ENCODE measurements at regions not wholly inside any gene's neighbourhood (a gene's known extent, or its start where the extent isn't known, plus 50 kb on each side); places are given as distances from the start of the nearest gene placed in this dataset.

GRCh38 chr18:73668051-73668450, 479.6 kb downstream of the FBXO15 start:
- intact Hi-C loops (cut with micrococcal nuclease; ENCODE audit: unreplicated experiment) = no loop called here
- ChIA-PET POLR2A (ENCODE audit: low non-redundant PET) (no interaction called here), CTCF (no interaction called here)
- H3K27me3 ChIP-seq (replicated peaks; ENCODE audit: insufficient read depth, low read depth, low read length, poor library complexity) = no peaks in the 10 kb centered on the region
- H3K4me1 ChIP-seq (ENCODE audit: insufficient read depth, low read length, poor library complexity, severe bottlenecking) = no peaks in the 10 kb centered on the region
- no TSS peak for BruUV-seq (replicated peaks)
- DNase-seq (ENCODE audit: low spot score) = no peak
- TF ChIP-seq EZH2 (IDR thresholded peaks at IDR 0.05; ENCODE audit: borderline replicate concordance, low read depth, low read length, poor library complexity, severe bottlenecking) = no peak
- no peak for TF ChIP-seq CTCF (conservative IDR thresholded peaks at IDR 0.05; ENCODE audit: low read depth, low read length)
- H3K4me3 ChIP-seq (ENCODE audit: low read depth, low read length, poor library complexity, severe bottlenecking) = no peak overlapping the region
- H3K27ac ChIP-seq (ENCODE audit: low read depth, low read length, poor library complexity, severe bottlenecking) = no peak overlapping the region
- H3K36me3 ChIP-seq (ENCODE audit: insufficient read depth, low read length, poor library complexity, severe bottlenecking) = no peaks in the 10 kb centered on the region
- H3K9me3 ChIP-seq (ENCODE audit: low read depth, low read length, poor library complexity, severe bottlenecking) = no peaks in the 10 kb centered on the region

- no peaks in the 10 kb centered on the region for H3K27me3 ChIP-seq (replicated peaks; ENCODE audit: insufficient read depth, low read depth, low read length, poor library complexity)
- intact Hi-C loops (cut with micrococcal nuclease; ENCODE audit: unreplicated experiment) = no loop called here
- H3K4me1 ChIP-seq (ENCODE audit: insufficient read depth, low read length, poor library complexity, severe bottlenecking) = no peaks in the 10 kb centered on the region
- no peak for DNase-seq (ENCODE audit: low spot score)
- TF ChIP-seq CTCF (conservative IDR thresholded peaks at IDR 0.05; ENCODE audit: low read depth, low read length) (no peak), EZH2 (IDR thresholded peaks at IDR 0.05; ENCODE audit: borderline replicate concordance, low read depth, low read length, poor library complexity, severe bottlenecking) (no peak)
- no TSS peak for BruUV-seq (replicated peaks)
- ChIA-PET CTCF (no interaction called here), POLR2A (ENCODE audit: low non-redundant PET) (no interaction called here)
- no peaks in the 10 kb centered on the region for H3K36me3 ChIP-seq (ENCODE audit: insufficient read depth, low read length, poor library complexity, severe bottlenecking)
- no peaks in the 10 kb centered on the region for H3K9me3 ChIP-seq (ENCODE audit: low read depth, low read length, poor library complexity, severe bottlenecking)
- H3K4me3 ChIP-seq (ENCODE audit: low read depth, low read length, poor library complexity, severe bottlenecking) = no peak overlapping the region
- H3K27ac ChIP-seq (ENCODE audit: low read depth, low read length, poor library complexity, severe bottlenecking) = no peak overlapping the region
Measured at GRCh38 chr18:73666772-73667171, 480.9 kb downstream of the FBXO15 start.

- Histone ChIP-seq H3K27me3 (replicated peaks; ENCODE audit: insufficient read depth, low read depth, low read length, poor library complexity) (no peaks in the 10 kb centered on the region), H3K27ac (ENCODE audit: low read depth, low read length, poor library complexity, severe bottlenecking) (no peak overlapping the region), H3K36me3 (ENCODE audit: insufficient read depth, low read length, poor library complexity, severe bottlenecking) (no peaks in the 10 kb centered on the region), H3K4me1 (ENCODE audit: insufficient read depth, low read length, poor library complexity, severe bottlenecking) (no peaks in the 10 kb centered on the region), H3K9me3 (ENCODE audit: low read depth, low read length, poor library complexity, severe bottlenecking) (no peaks in the 10 kb centered on the region), H3K4me3 (ENCODE audit: low read depth, low read length, poor library complexity, severe bottlenecking) (no peak overlapping the region)
- intact Hi-C loops (cut with micrococcal nuclease; ENCODE audit: unreplicated experiment) = no loop called here
- ChIA-PET CTCF (no interaction called here), POLR2A (ENCODE audit: low non-redundant PET) (no interaction called here)
- no peak for DNase-seq (ENCODE audit: low spot score)
- BruUV-seq (replicated peaks) = no TSS peak
- no peak for TF ChIP-seq EZH2 (IDR thresholded peaks at IDR 0.05; ENCODE audit: borderline replicate concordance, low read depth, low read length, poor library complexity, severe bottlenecking)
Measured at GRCh38 chr18:73664896-73665295, 482.7 kb downstream of the FBXO15 start.

GRCh38 chr18:73663581-73663980, 484.1 kb downstream of the FBXO15 start:
- no peak for TF ChIP-seq CTCF (conservative IDR thresholded peaks at IDR 0.05; ENCODE audit: low read depth, low read length)
- TF ChIP-seq EZH2 (IDR thresholded peaks at IDR 0.05; ENCODE audit: borderline replicate concordance, low read depth, low read length, poor library complexity, severe bottlenecking) = no peak
- DNase-seq (ENCODE audit: low spot score) = no peak
- Histone ChIP-seq H3K27me3 (replicated peaks; ENCODE audit: insufficient read depth, low read depth, low read length, poor library complexity) (no peaks in the 10 kb centered on the region), H3K9me3 (ENCODE audit: low read depth, low read length, poor library complexity, severe bottlenecking) (no peaks in the 10 kb centered on the region), H3K4me1 (ENCODE audit: insufficient read depth, low read length, poor library complexity, severe bottlenecking) (no peaks in the 10 kb centered on the region), H3K36me3 (ENCODE audit: insufficient read depth, low read length, poor library complexity, severe bottlenecking) (no peaks in the 10 kb centered on the region), H3K27ac (ENCODE audit: low read depth, low read length, poor library complexity, severe bottlenecking) (no peak overlapping the region), H3K4me3 (ENCODE audit: low read depth, low read length, poor library complexity, severe bottlenecking) (no peak overlapping the region)
- BruUV-seq (replicated peaks) = no TSS peak
- CTCF ChIA-PET = no interaction called here
- POLR2A ChIA-PET (ENCODE audit: low non-redundant PET) = no interaction called here
- intact Hi-C loops (cut with micrococcal nuclease; ENCODE audit: unreplicated experiment) = no loop called here

Measured in A673 (cell line).